ENCODE measurements at regions not wholly inside any gene's neighbourhood (a gene's known extent, or its start where the extent isn't known, plus 50 kb on each side); places are given as distances from the start of the nearest gene placed in this dataset.
A peak's percentile ranks its signal among the peaks of the same experiment; 100 is the strongest.
"Not testable (repeated sequence)": the region's sequence is repeated elsewhere in the genome, so short reads cannot be mapped to it uniquely, and the experiment has no call there.

DNA sequence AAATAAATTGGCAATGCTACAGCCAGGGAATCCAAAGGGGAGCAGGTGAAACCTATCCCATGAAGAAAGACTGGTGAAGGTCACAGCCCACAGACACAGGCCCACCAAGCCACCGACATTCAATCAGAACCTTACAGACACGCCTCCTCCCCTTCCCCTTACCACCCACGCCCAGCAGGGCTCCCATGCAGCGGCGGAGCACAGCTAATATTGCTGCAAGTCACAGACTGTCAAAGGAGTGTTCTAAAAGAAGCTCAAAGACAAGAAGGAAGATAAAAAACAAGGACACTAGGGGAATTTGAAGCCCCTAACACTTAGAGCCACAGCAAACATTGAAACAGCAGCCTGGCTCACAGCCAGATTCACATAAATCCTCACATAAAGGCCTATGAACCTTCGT lies 91.2 kb downstream of the MED10 start:
- H3K9me3 Mint-ChIP-seq, result no peaks in the 10 kb centered on the region
- no peak for DNase-seq
- intact Hi-C loops (cut with micrococcal nuclease), result no loop called here

DNA sequence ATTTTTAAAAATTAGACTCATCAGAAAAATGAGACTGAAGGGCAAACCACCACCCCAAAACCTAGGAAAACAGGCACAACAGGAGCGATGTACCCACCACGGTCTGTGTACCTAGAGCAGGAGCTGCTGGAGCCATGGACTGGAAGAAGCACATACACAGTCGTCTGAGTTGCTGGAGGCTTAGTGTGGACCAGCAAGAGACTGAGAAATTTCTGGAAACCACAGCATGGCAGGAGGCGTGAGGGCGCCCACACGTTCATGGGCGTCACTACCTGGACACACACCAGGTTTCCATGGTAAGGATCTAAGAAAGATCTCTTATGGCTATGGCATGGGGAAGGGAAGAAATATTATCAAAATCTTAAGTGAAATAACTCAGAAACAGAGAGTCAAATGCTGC lies 91.9 kb downstream of the MED10 start:
- intact Hi-C loops (cut with micrococcal nuclease), result no loop called here
- Mint-ChIP-seq H3K4me1 (peaks cover 3% of the 10 kb centered on the region), H3K36me3 (ENCODE audit: low read depth) (no peaks in the 10 kb centered on the region), H3K27ac (no peak overlapping the region), H3K4me3 (no peak overlapping the region), H3K27me3 (peaks cover 6% of the 10 kb centered on the region), H3K9me3 (no peaks in the 10 kb centered on the region)
- DNase-seq, result no peak

More for the DNA sequence above, 91.2 kb downstream of the MED10 start:
- Mint-ChIP-seq H3K4me3 (no peak overlapping the region), H3K27ac (no peak overlapping the region), H3K4me1 (no peaks in the 10 kb centered on the region), H3K36me3 (ENCODE audit: low read depth) (no peaks in the 10 kb centered on the region), H3K27me3 (peaks cover 8% of the 10 kb centered on the region)

DNA sequence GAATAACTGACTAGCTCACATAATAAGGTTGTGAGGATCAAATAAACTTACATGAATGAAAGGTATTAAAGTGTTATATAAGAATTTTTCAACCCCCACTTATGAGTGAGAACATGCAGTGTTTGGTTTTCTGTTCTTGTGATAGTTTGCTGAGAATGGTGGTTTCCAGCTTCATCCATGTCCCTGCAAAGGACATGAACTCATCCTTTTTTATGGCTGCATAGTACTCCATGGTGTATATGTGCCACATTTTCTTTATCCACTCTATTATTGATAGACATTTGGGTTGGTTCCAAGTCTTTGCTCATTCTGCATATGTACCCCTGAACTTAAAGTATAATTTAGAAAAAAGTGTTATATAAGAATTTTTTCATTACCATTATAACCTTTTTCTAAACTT lies 93.9 kb downstream of the MED10 start:
- H3K4me3 Mint-ChIP-seq; H3K36me3 Mint-ChIP-seq (ENCODE audit: low read depth); H3K9me3 Mint-ChIP-seq; H3K4me1 Mint-ChIP-seq; DNase-seq; H3K27ac Mint-ChIP-seq; intact Hi-C loops (cut with micrococcal nuclease); H3K27me3 Mint-ChIP-seq: not testable (repeated sequence)

DNA sequence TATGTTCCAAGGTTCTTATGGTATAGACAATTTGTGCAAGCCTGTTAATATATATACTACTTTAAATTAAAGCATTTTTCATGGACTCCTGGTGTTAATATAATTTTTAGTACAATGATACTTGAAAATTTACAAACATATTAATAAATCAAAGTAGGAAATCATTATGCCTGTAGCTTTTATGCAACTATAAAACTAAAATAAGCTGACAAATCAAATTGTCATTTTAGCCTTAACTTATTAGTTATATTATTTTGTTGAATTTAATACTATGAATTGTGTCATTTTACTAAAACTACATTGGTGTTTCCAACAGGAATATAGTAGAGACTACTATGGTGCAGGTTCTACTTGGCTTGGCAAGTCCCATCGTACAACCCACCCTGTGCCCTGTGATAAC lies 96.0 kb downstream of the MED10 start:
- H3K36me3 Mint-ChIP-seq (ENCODE audit: low read depth), result no peaks in the 10 kb centered on the region
- H3K27ac Mint-ChIP-seq, result no peak overlapping the region

DNA sequence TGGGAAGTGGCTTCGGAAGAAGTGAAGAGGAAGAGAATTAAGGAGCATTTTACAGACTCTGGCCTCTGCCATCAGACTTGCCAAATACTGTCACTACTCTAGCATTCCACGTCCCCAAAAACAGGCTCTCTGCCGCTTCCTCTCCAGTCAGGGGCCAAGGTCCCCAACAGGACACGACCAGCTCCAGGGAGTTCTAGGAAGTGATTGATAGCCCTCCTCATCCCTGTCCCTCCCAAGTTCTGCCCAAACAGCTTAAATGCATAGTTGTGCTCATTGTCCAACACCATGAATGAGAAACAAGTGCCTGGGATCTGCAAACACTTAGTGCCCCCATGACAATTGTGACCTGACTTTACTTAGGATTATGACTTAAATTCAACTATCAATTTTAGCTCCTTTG lies 96.5 kb downstream of the MED10 start:
- Mint-ChIP-seq H3K9me3 (no peaks in the 10 kb centered on the region), H3K4me1 (peaks cover 10% of the 10 kb centered on the region), H3K27ac (no peak overlapping the region), H3K27me3 (peaks cover 2% of the 10 kb centered on the region), H3K36me3 (ENCODE audit: low read depth) (no peaks in the 10 kb centered on the region), H3K4me3 (peak overlapping the region; percentile 18)
- intact Hi-C loops (cut with micrococcal nuclease), result no loop called here
- no peak for DNase-seq

More for the DNA sequence above, 96.0 kb downstream of the MED10 start:
- Mint-ChIP-seq H3K4me3 (no peak overlapping the region), H3K9me3 (no peaks in the 10 kb centered on the region), H3K4me1 (peaks cover 10% of the 10 kb centered on the region), H3K27me3 (peaks cover 2% of the 10 kb centered on the region)
- DNase-seq, result no peak
- intact Hi-C loops (cut with micrococcal nuclease), result no loop called here

DNA sequence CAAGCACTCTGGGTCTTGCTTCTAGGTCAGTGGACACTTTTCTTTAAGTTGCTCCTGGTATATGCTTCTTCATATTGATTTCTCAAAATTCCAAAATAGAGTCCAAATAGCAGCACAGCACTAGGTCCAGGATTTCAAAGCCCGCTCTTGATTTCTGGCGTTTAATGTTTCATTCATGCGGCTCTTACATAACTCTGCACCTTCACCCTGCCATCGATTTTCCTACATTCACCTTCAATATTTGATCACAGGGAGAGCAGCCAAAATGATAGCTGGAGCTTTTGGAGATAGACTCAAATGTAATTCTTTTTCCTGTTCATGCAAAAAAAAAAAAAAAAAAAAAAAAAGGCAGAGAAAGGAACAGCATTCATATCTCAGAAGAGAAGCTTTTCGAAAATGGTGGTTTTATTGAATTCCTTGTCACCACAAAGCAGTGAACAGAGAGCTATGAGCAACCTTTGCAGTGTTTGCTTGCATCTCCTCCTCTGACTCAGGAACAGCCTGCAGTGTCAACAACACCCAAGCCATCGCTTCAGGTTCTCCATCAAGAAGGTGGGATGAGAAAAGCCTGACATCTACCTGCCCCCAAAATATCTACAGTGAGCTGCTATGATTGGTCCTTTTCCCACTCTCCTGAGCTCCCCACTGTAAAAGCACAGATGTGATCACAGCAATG lies 97.8 kb downstream of the MED10 start:
- H3K36me3 Mint-ChIP-seq (ENCODE audit: low read depth), result no peaks in the 10 kb centered on the region
- intact Hi-C loops (cut with micrococcal nuclease), result no loop called here
- H3K27me3 Mint-ChIP-seq, result peaks cover 2% of the 10 kb centered on the region
- DNase-seq, result no peak
- H3K9me3 Mint-ChIP-seq, result no peaks in the 10 kb centered on the region
- peak overlapping the region; percentile 36 for H3K27ac Mint-ChIP-seq
- no peak overlapping the region for H3K4me3 Mint-ChIP-seq
- peaks cover 12% of the 10 kb centered on the region for H3K4me1 Mint-ChIP-seq

DNA sequence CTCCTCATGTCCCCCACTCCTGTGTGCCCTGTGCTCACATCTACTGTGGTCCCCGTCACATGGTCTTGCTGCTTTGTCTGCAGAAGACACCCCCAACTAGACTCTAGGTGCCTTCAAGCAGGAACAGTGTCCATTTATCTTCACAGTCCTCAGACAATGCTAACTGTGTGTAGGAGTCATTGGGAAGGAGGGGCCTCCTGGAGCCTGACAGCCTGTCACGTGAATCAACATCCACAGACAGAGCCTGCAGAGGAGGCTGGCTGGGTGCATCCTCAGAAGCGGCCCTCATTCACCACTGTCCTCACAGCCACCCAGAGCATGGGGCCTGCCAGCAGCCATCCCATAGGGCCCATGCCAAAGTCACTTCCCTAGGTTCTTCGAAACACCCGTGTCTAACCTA lies 98.7 kb downstream of the MED10 start:
- no peaks in the 10 kb centered on the region for H3K9me3 Mint-ChIP-seq

DNA sequence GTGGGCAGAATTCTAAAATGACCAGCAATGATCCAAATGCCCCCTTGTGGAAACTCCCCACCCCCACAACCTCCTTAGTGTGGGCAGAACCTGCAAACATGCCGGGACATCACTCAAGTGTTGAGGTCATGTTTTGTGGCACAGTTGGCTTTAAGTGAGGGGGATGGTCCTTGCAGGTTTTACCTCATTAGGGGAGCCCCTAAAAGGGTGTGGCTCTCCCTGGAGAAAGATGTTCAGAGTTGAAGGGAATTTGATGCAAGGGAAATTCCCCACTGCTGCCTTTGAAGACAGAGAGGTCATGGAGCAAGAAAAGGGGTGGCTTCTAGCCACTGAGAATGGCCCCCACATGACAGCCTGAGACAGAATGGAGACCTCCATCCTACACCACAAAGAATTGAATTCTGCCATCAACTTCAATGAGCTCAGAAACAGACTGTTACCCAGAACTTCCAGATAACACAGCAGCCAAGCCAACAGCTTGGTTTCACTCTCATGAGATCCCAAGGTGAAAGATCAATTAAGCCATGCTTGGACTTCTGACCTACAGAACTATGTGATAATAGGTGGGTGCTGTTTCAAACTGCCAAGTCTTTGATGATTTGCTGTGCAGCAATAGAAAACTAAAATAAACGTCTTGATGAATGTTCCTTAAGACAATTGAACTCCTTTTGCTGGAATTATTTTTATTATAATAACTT lies 103.4 kb downstream of the MED10 start:
- intact Hi-C loops (cut with micrococcal nuclease), result no loop called here
- H3K36me3 Mint-ChIP-seq (ENCODE audit: low read depth), result no peaks in the 10 kb centered on the region
- peak; percentile 66 for DNase-seq
- H3K27ac Mint-ChIP-seq, result peak overlapping the region; percentile 94
- H3K27me3 Mint-ChIP-seq, result no peaks in the 10 kb centered on the region
- peak overlapping the region; percentile 51 for H3K4me3 Mint-ChIP-seq
- H3K4me1 Mint-ChIP-seq, result peaks cover 25% of the 10 kb centered on the region
- peaks cover 6% of the 10 kb centered on the region for H3K9me3 Mint-ChIP-seq

More for the DNA sequence above, 98.7 kb downstream of the MED10 start:
- DNase-seq, result no peak
- peaks cover 2% of the 10 kb centered on the region for H3K27me3 Mint-ChIP-seq
- intact Hi-C loops (cut with micrococcal nuclease), result no loop called here
- peak overlapping the region; percentile 21 for H3K27ac Mint-ChIP-seq
- H3K36me3 Mint-ChIP-seq (ENCODE audit: low read depth), result no peaks in the 10 kb centered on the region
- H3K4me1 Mint-ChIP-seq, result peaks cover 18% of the 10 kb centered on the region
- no peak overlapping the region for H3K4me3 Mint-ChIP-seq

DNA sequence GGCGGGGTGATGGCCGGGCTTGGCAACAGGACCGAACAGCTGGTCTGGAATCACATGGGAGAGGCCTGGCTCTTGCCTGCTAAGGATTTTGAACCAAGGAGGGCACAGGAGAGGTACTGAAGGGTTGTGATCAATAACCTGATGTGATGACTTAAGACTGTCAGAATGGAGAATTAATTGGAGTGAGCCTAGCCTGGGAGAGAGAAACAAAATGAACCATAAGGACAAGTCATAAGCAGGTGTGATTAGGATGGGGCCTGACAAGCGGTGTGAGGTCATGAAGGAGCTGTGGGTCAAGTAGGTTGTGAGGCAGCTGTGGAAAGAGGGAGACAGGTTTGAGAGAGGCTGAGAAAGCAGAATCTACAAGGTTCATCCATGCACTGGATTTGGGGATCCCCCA lies 104.6 kb downstream of the MED10 start:
- DNase-seq, result no peak
- intact Hi-C loops (cut with micrococcal nuclease), result loop anchor here (1.0 kb wide), 1 partner anchor 12 kb away; no protein-coding TSS in a partner anchor
- Mint-ChIP-seq H3K4me3 (peak overlapping the region; percentile 42), H3K27ac (peak overlapping the region; percentile 94), H3K36me3 (ENCODE audit: low read depth) (no peaks in the 10 kb centered on the region), H3K27me3 (no peaks in the 10 kb centered on the region), H3K4me1 (peaks cover 25% of the 10 kb centered on the region), H3K9me3 (peaks cover 6% of the 10 kb centered on the region)

DNA sequence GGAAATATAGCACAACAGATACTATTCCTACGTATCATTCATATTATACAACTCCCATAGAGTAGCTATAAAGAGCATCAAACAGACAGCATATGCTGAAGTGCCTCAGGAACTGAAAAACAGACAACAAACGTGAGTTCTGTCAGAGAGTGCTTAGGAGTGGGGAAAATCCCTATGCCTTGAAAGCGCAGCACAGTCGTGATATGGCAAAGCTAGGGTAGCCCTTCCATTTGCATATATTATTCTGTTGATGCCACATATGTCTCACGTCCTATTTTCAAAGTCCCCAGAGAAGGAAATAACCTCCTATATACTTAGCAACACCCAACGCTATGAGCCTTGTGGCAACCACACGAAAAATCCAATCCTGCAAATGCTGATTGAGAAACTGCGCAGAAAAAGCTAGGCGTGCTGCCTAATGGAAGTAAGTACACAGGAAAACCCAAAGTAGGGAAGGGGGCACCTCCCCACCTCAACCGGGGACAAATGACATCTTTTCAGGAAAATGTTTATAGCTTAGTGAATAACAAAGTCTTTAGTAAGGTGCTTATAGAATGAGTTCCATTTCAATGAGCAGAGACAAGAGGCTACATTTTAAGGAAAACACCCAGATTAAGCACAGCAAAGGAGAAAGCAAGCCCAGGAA lies 105.1 kb downstream of the MED10 start:
- H3K27ac Mint-ChIP-seq, result peak overlapping the region; percentile 94

DNA sequence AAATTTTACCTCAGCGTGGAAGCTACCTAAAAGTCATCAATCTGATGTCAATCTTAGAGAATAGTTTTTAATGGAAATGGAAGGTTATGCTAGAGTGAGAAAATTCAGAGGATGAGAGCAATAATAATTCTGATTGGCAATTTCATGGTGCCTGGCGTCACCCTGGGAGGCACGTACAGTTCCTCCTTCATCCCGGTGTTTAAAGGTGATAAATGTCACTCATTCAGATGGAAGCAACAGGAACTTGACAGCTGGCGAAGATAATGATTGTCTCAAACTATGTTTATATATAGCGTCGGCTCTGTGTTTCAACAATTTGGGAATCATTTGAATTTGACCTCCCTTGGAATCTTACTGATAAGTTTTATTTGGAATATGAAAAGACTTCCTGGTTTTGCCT lies 108.4 kb downstream of the MED10 start:
- peaks cover 9% of the 10 kb centered on the region for H3K9me3 Mint-ChIP-seq
- H3K4me3 Mint-ChIP-seq, result no peak overlapping the region
- intact Hi-C loops (cut with micrococcal nuclease), result loop anchor here (10.0 kb wide), 1 partner anchor 555 kb away; no protein-coding TSS in a partner anchor
- no peak for DNase-seq
- no peaks in the 10 kb centered on the region for H3K27me3 Mint-ChIP-seq
- no peaks in the 10 kb centered on the region for H3K36me3 Mint-ChIP-seq (ENCODE audit: low read depth)
- no peak overlapping the region for H3K27ac Mint-ChIP-seq
- H3K4me1 Mint-ChIP-seq, result peaks cover 20% of the 10 kb centered on the region

More for the DNA sequence above, 105.1 kb downstream of the MED10 start:
- Mint-ChIP-seq H3K9me3 (peaks cover 6% of the 10 kb centered on the region), H3K36me3 (ENCODE audit: low read depth) (no peaks in the 10 kb centered on the region), H3K27me3 (no peaks in the 10 kb centered on the region), H3K4me1 (peaks cover 25% of the 10 kb centered on the region), H3K4me3 (peak overlapping the region; percentile 42)
- DNase-seq, result peak; percentile 51
- intact Hi-C loops (cut with micrococcal nuclease), result loop anchor here (1.0 kb wide), 1 partner anchor 12 kb away; no protein-coding TSS in a partner anchor

DNA sequence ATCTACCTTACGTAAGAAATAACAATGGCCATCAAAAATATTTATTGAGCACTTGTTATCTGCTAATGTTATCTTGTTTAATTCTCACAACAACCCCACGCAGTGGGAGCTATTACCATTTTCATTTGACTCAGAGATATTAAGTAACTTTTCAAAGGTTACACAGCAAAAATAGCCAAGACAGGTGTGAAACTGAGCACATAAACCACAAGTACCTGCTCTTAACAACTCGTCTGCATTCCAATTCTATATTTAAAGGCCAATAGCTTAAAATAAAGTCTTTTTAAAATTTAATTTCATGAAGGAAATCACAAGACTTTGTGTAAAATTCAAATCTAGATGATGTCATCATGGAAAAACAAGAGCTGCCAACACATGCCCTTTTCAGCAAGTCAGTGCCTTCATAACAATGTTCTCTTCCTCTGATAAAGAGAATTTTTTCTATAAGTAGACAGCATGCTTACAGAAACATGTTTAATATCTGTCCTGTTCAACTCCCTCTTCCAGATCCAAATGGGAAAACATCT lies 111.6 kb downstream of the MED10 start:
- H3K27ac Mint-ChIP-seq, result peak overlapping the region; percentile 29
- no peaks in the 10 kb centered on the region for H3K27me3 Mint-ChIP-seq
- no peak for DNase-seq
- intact Hi-C loops (cut with micrococcal nuclease), result loop anchor here (10.0 kb wide), 1 partner anchor 558 kb away; no protein-coding TSS in a partner anchor
- no peak overlapping the region for H3K4me3 Mint-ChIP-seq
- peaks cover 15% of the 10 kb centered on the region for H3K9me3 Mint-ChIP-seq
- peaks cover 7% of the 10 kb centered on the region for H3K36me3 Mint-ChIP-seq (ENCODE audit: low read depth)
- peaks cover 9% of the 10 kb centered on the region for H3K4me1 Mint-ChIP-seq

DNA sequence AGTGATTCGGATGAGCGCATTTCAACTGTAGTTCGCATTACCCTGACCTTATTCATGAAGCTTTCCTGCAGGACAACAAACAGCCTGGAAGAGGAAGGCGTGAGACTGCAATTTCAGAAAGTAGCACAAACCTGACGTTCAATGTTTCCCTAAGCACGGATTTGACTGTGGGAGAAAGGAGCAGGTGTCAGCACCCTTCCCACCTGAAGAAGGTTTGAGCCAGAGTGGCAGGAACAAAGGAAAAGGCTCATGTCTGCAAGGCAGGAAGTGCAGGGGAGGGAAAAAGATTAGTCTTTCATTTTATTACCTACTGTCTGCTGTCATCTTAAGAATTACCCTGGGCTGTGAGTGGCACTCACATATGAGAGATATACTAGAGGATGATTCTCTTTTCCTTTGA lies 114.0 kb downstream of the MED10 start:
- DNase-seq, result peak; percentile 18
- Mint-ChIP-seq H3K27ac (peak overlapping the region; percentile 13), H3K4me3 (no peak overlapping the region), H3K4me1 (peaks cover 18% of the 10 kb centered on the region), H3K36me3 (ENCODE audit: low read depth) (peaks cover 14% of the 10 kb centered on the region), H3K9me3 (peaks cover 19% of the 10 kb centered on the region), H3K27me3 (no peaks in the 10 kb centered on the region)
- intact Hi-C loops (cut with micrococcal nuclease), result loop anchor here (10.0 kb wide), 1 partner anchor 560 kb away; no protein-coding TSS in a partner anchor
